AG04449 (cell line): ENCODE measurements at regions not wholly inside any gene's neighbourhood (a gene's known extent, or its start where the extent isn't known, plus 50 kb on each side); places are given as distances from the start of the nearest gene placed in this dataset.

ENCODE experiments used
- CTCF ChIA-PET: fragments of 350-600 bp; formaldehyde crosslinking; extraction: SDS; loops from one replicate; lab custom pipeline; 2021; ENCODE audit warnings: antibody characterized with exemption; lab: Yijun Ruan, JAX
- POLR2A ChIA-PET: fragments of 400-600, 350-600 bp; formaldehyde crosslinking; extraction: SDS; loops from one replicate; lab custom pipeline; 2020; ENCODE audit warnings: antibody characterized with exemption, inconsistent platforms; lab: Yijun Ruan, JAX
- DNase-seq: peaks from one replicate; pipeline ENCODE4 v3.0.0-alpha.2; 2010; ENCODE audit warnings: low read depth, low spot score
- H3K4me3 ChIP-seq: 2 replicates; pipeline ENCODE4 v1.5.1; 2011; ENCODE audit warnings: low read depth, mild to moderate bottlenecking, control low read depth, low read length
- TF ChIP-seq, protein P1 (sequence below): IDR thresholded peaks from one replicate; pipeline ENCODE4 v1.5.1; 2011; ENCODE audit warnings: mild to moderate bottlenecking, moderate library complexity, low read length, control low read depth, inconsistent platforms; ENCODE audit not compliant: insufficient read depth; ENCODE audit errors: missing control alignments

DNA sequence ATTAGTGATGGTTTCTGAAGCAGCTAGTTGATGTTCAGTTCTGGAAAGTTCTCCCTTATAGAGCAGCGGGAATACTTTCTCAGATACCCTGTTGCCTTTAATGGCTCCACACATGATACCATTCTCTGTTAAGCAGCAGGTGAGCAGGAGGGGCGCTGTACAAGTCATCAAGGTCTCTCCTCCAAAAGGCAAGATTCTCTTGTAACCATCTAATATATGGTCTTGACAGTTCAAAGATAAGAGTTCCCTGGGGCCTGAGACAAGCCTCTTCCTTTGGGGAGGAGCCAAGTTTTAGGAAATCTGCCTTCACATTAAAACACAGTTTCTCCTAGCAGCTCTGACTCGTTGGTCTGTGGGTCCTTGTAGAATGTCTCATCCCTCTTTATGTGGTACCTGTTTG lies 258.2 kb downstream of the QKI start:
- DNase-seq, result no peak
- H3K4me3 ChIP-seq, result no peak overlapping the region
- ChIA-PET POLR2A (no interaction called here), CTCF (no interaction called here)
- TF ChIP-seq, protein P1, sequence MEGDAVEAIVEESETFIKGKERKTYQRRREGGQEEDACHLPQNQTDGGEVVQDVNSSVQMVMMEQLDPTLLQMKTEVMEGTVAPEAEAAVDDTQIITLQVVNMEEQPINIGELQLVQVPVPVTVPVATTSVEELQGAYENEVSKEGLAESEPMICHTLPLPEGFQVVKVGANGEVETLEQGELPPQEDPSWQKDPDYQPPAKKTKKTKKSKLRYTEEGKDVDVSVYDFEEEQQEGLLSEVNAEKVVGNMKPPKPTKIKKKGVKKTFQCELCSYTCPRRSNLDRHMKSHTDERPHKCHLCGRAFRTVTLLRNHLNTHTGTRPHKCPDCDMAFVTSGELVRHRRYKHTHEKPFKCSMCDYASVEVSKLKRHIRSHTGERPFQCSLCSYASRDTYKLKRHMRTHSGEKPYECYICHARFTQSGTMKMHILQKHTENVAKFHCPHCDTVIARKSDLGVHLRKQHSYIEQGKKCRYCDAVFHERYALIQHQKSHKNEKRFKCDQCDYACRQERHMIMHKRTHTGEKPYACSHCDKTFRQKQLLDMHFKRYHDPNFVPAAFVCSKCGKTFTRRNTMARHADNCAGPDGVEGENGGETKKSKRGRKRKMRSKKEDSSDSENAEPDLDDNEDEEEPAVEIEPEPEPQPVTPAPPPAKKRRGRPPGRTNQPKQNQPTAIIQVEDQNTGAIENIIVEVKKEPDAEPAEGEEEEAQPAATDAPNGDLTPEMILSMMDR, result no peak

DNA sequence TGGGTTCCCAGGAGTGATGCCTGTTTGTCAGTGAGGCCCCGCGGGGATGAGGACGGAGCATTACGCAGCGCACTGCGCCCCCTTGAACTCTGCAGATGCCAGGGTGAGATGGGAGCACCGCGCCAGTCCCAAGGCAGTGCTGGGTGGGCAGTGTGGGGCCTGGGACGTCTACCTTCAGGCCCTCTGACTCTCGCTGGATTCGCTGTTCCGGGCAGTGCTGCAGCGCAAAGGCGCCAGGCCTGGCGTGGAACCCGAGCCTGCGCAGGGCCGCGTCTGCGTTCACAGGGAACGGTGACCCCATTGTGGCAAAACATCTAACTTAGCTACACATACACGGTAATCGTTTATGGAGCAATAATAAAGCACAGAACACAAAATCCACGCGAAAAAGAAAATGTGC lies 257.3 kb downstream of the QKI start:
- no peak overlapping the region for H3K4me3 ChIP-seq
- POLR2A ChIA-PET, result no interaction called here
- TF ChIP-seq, protein P1, result no peak
- CTCF ChIA-PET, result no interaction called here
- no peak for DNase-seq

DNA sequence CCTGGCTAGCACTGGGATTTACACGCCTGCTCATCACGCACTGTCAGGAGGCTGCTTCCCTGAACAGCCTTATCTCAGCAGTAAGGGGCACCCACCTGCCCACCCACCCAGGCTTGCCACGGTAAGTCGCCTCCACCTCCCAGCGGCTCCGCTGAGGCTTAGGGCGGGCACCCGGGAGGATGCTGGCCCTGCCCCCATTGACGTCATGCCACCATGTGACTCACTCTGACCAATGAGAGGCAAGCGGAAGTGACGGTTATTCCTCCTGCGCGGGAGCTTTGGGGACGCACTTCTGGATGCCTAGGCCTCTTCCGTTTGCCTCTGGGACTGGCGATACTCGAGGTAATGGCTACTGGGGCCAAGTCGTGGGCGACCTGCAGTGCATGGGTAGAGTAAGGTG lies 256.8 kb downstream of the QKI start:
- TF ChIP-seq, protein P1, result no peak
- no peak overlapping the region for H3K4me3 ChIP-seq
- no peak for DNase-seq
- ChIA-PET CTCF (no interaction called here), POLR2A (no interaction called here)

DNA sequence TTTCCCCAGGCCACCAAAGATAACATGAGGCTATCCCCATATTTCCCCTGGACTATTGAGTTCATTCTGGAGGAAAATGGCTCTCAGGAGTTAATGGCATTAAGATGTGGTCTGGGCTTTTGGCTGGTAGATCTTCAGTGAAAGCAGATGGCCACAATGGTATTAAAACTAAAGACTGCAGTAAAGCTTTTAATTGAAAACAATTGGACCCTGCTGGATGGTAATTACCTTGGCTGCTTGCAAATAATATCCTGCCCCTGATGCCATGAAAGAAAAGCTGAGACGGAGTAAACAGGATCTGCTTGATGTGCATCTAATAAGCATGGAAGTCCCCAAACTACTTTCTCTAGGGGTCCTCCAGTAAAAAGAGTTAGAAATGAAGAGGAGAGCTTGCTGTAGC lies 255.8 kb downstream of the QKI start:
- no peak overlapping the region for H3K4me3 ChIP-seq
- no peak for DNase-seq
- POLR2A ChIA-PET, result no interaction called here
- TF ChIP-seq, protein P1, result no peak
- CTCF ChIA-PET, result no interaction called here

DNA sequence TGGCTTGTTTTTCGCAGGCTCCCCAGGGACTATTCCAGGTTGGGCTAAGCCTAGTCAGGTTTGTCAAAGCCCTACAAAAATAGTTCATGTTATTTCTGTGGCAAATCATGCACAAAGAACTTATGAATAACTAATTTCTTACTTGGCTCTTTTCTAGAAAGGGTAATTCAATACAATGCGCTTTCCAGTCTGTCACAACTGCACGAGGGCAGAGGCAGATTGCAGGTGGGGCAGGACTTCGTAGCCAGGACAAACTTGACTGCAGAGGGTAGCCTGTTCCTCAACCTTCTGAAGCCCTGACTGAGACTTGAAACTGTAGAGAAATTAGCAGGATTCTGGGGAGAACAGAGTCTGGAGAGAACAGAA lies 253.5 kb downstream of the QKI start:
- no peak overlapping the region for H3K4me3 ChIP-seq
- ChIA-PET CTCF (no interaction called here), POLR2A (no interaction called here)
- no peak for DNase-seq
- TF ChIP-seq, protein P1, result no peak

DNA sequence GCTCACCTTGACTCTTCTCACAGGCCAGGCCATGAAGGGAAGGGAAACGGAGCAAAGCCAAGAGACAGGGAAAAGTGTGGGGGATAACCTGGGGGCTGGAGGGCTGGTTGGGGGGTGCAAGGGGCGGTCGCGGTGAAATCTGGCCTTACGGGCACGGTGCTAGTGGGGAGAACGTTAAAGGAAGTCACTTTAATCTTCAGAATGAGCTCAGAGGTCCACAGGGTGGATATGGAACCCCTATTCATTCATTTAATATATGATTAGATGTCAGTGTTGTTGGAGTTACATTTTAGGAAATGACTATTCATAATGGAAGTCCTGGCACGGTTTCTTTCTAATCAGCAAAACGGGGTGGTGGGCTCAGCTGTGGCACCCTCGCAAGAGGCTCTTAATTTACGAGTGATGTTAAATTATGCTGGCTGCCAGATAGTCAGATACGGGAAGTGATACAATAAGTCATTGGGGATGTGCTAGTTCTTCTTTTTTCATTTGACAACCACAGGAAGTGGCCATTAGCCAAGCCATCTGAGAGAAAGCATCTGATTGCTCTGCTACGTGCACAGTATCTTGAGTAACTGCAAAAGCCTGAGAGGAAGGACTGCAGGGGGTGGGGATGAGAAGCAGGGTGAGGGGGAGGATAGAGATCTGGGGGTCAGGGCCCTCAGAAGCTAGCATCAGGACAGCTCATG lies 253.0 kb downstream of the QKI start:
- DNase-seq, result no peak

More for the DNA sequence above, 253.0 kb downstream of the QKI start:
- POLR2A ChIA-PET, result no interaction called here
- CTCF ChIA-PET, result no interaction called here
- no peak overlapping the region for H3K4me3 ChIP-seq
- TF ChIP-seq, protein P1, result no peak
